H1 (cell line): ENCODE measurements at regions not wholly inside any gene's neighbourhood (a gene's known extent, or its start where the extent isn't known, plus 50 kb on each side); places are given as distances from the start of the nearest gene placed in this dataset.
A peak's percentile ranks its signal among the peaks of the same experiment; 100 is the strongest.

Experiments used
- CTCF ChIA-PET: fragments of 300-600 bp; sonication (Branson Sonifier 250); formaldehyde crosslinking; loops from one replicate; lab custom pipeline; 2021; ENCODE audit not compliant: partially characterized antibody; lab: Charles Lee
- POLR2A ChIA-PET: fragments of 300-600 bp; sonication (Branson Sonifier 250); formaldehyde crosslinking; loops from one replicate; lab custom pipeline; 2021; ENCODE audit warnings: inconsistent platforms; ENCODE audit not compliant: partially characterized antibody; lab: Charles Lee
- DNase-seq, 2 experiments: peaks; one replicate each; pipeline versions ENCODE4 v3.0.0 to v3.0.0-alpha.2; 2010 to 2022; ENCODE audit warnings: low spot score in 2 of 2, low read depth in 1 of 2, mixed read lengths in 1 of 2
- FAIRE-seq: peaks from 2 replicates; lab custom pipeline; 2011; peaks lifted over from hg19 to GRCh38; lab: Jason Lieb, UNC
- H2AFZ ChIP-seq: 2 replicates; pipeline ENCODE4 v1.8.1; 2012; ENCODE audit warnings: low read length, inconsistent platforms
- H2AK5ac ChIP-seq: 2 replicates; pipeline ENCODE4 v1.6.1; 2013; ENCODE audit warnings: low read depth, low read length
- H2BK120ac ChIP-seq: replicated peaks from 2 replicates; pipeline ENCODE3; 2013; ENCODE audit warnings: low read depth, low read length, inconsistent platforms
- H2BK12ac ChIP-seq: 2 replicates; pipeline ENCODE4 v1.6.1; 2013; ENCODE audit warnings: low read depth, low read length
- H2BK15ac ChIP-seq: 2 replicates; pipeline ENCODE4 v1.6.1; 2013; ENCODE audit warnings: low read length
- H2BK20ac ChIP-seq: 2 replicates; pipeline ENCODE4 v1.6.1; 2013; ENCODE audit warnings: low read length
- H2BK5ac ChIP-seq: 2 replicates; pipeline ENCODE4 v1.6.1; 2013; ENCODE audit warnings: low read depth, low read length
- H3K14ac ChIP-seq: 2 replicates; pipeline ENCODE4 v1.6.1; 2013; ENCODE audit warnings: inconsistent platforms; ENCODE audit not compliant: insufficient read length
- H3K18ac ChIP-seq: 2 replicates; pipeline ENCODE4 v1.6.1; 2013; ENCODE audit warnings: low read length; ENCODE audit errors: extremely low read depth
- H3K23ac ChIP-seq: 2 replicates; pipeline ENCODE4 v1.6.1; 2013; ENCODE audit warnings: inconsistent platforms; ENCODE audit not compliant: insufficient read length
- H3K23me2 ChIP-seq: 2 replicates; pipeline ENCODE4 v1.6.1; 2013; ENCODE audit warnings: low read depth, low read length
- H3K27ac ChIP-seq: 2 replicates; pipeline ENCODE4 v1.6.1; 2011; ENCODE audit warnings: low read depth, low read length, inconsistent platforms
- H3K27me3 ChIP-seq, 4 experiments: replicated peaks in 1 of 4; 1 replicate in 1 of 4; 2 replicates in 3 of 4; pipeline versions ENCODE4 v1.6.1 to v1.8.1; 2011 to 2013; ENCODE audit warnings: low read length in 3 of 4, mild to moderate bottlenecking in 3 of 4, inconsistent platforms in 2 of 4, mixed read lengths in 2 of 4, moderate library complexity in 1 of 4; ENCODE audit not compliant: control insufficient read depth in 3 of 4, insufficient read depth in 3 of 4; ENCODE audit errors: extremely low read depth in 1 of 4
- H3K36me3 ChIP-seq, 4 experiments: 2 replicates each; pipeline versions ENCODE4 v1.6.1 to v1.8.1; 2011 to 2013; ENCODE audit warnings: mild to moderate bottlenecking in 4 of 4, low read length in 3 of 4, moderate library complexity in 2 of 4, control low read depth in 1 of 4, inconsistent platforms in 1 of 4; ENCODE audit not compliant: insufficient read depth in 4 of 4, control insufficient read depth in 2 of 4
- H3K4ac ChIP-seq: replicated peaks from 2 replicates; pipeline ENCODE3; 2013; ENCODE audit warnings: low read length, low read depth, mixed read lengths, inconsistent platforms; ENCODE audit not compliant: insufficient read length
- H3K4me1 ChIP-seq, 4 experiments: replicated peaks in 1 of 4; 1 replicate in 1 of 4; 2 replicates in 3 of 4; pipeline versions ENCODE4 v1.6.1 to v1.8.1; 2011 to 2013; ENCODE audit warnings: low read length in 3 of 4, inconsistent platforms in 2 of 4, mixed read lengths in 1 of 4; ENCODE audit not compliant: insufficient read depth in 4 of 4, control insufficient read depth in 3 of 4
- H3K4me2 ChIP-seq, 2 experiments: 2 replicates each; pipeline versions ENCODE4 v1.6.1 to v1.8.1; 2011 to 2013; ENCODE audit warnings: low read depth in 2 of 2, low read length in 2 of 2, control low read depth in 1 of 2, inconsistent platforms in 1 of 2, mild to moderate bottlenecking in 1 of 2; ENCODE audit not compliant: insufficient read depth in 1 of 2
- H3K4me3 ChIP-seq, 4 experiments: fragments of 200-600, 300-600 bp in 1 of 4; sonication (generic), shearing (Covaris generic), sonication (Bioruptor Twin) in 1 of 4; 2 replicates each; pipeline versions ENCODE4 v1.5.1 to v1.8.1; 2011 to 2016; ENCODE audit warnings: low read length in 4 of 4, low read depth in 3 of 4, control low read depth in 2 of 4, inconsistent platforms in 2 of 4, mild to moderate bottlenecking in 2 of 4, mixed read lengths in 1 of 4, moderate library complexity in 1 of 4; ENCODE audit not compliant: insufficient read depth in 2 of 4; ENCODE audit errors: extremely low read depth in 1 of 4
- H3K56ac ChIP-seq: replicated peaks from 2 replicates; pipeline ENCODE3; 2013; ENCODE audit warnings: low read depth, mild to moderate bottlenecking, mixed read lengths, low read length, inconsistent platforms; ENCODE audit not compliant: insufficient read length
- H3K79me1 ChIP-seq: 2 replicates; pipeline ENCODE4 v1.6.1; 2013; ENCODE audit warnings: low read depth, low read length, control low read depth
- H3K79me2 ChIP-seq, 2 experiments: 2 replicates each; pipeline versions ENCODE4 v1.6.1 to v1.8.1; 2012 to 2013; ENCODE audit warnings: low read length in 2 of 2, mild to moderate bottlenecking in 2 of 2, inconsistent platforms in 1 of 2; ENCODE audit not compliant: insufficient read depth in 2 of 2, control insufficient read depth in 1 of 2
- H3K9ac ChIP-seq, 4 experiments: replicated peaks in 1 of 4; 1 replicate in 1 of 4; 2 replicates in 3 of 4; pipeline versions ENCODE4 v1.6.1 to v1.8.1; 2011 to 2013; ENCODE audit warnings: low read depth in 3 of 4, low read length in 3 of 4, control low read depth in 2 of 4, mild to moderate bottlenecking in 2 of 4, moderate library complexity in 2 of 4, inconsistent platforms in 1 of 4; ENCODE audit errors: extremely low read depth in 1 of 4
- H3K9me3 ChIP-seq, 2 experiments: 2 replicates each; pipeline versions ENCODE4 v1.6.1 to v1.8.1; 2012 to 2013; ENCODE audit warnings: mild to moderate bottlenecking in 2 of 2, moderate library complexity in 2 of 2, control low read depth in 1 of 2, inconsistent platforms in 1 of 2, low read depth in 1 of 2, low read length in 1 of 2, mixed read lengths in 1 of 2; ENCODE audit not compliant: insufficient read depth in 2 of 2
- H4K20me1 ChIP-seq, 2 experiments: replicated peaks in 1 of 2; 2 replicates each; pipeline versions ENCODE3 to v1.8.1; 2011 to 2013; ENCODE audit warnings: inconsistent platforms in 2 of 2, low read length in 2 of 2, mild to moderate bottlenecking in 1 of 2; ENCODE audit not compliant: insufficient read depth in 2 of 2, control insufficient read depth in 1 of 2
- H4K5ac ChIP-seq: 2 replicates; pipeline ENCODE4 v1.6.1; 2013; ENCODE audit warnings: low read length, low read depth, mixed read lengths, inconsistent platforms; ENCODE audit not compliant: insufficient read length
- H4K8ac ChIP-seq: 2 replicates; pipeline ENCODE4 v1.8.0; 2013; ENCODE audit warnings: mild to moderate bottlenecking, moderate library complexity, low read length, inconsistent platforms; ENCODE audit not compliant: insufficient read depth; ENCODE audit errors: extremely low read depth
- H4K91ac ChIP-seq: replicated peaks from 2 replicates; pipeline ENCODE3; 2013; ENCODE audit warnings: low read length, mixed read lengths, inconsistent platforms; ENCODE audit not compliant: insufficient read length
- BCL11A ChIP-seq, 2 experiments: IDR thresholded peaks; one replicate each; pipeline ENCODE4 v1.6.1; 2011; ENCODE audit warnings: low read depth in 2 of 2, low read length in 2 of 2, mild to moderate bottlenecking in 2 of 2
- CBX5 ChIP-seq: fragments of 300-800, 300-1000 bp; sonication (generic); IDR thresholded peaks from 2 replicates; pipeline ENCODE4 v1.7.1; 2016; ENCODE audit warnings: antibody characterized with exemption, low read length, low read depth
- CBX8 ChIP-seq: fragments of 300-800, 300-1000 bp; sonication (generic); IDR thresholded peaks from 2 replicates; pipeline ENCODE4 v1.7.1; 2016; ENCODE audit warnings: low read depth, low read length, borderline replicate concordance
- CEBPB ChIP-seq: IDR thresholded peaks from 2 replicates; pipeline ENCODE4 v1.6.1; 2012; ENCODE audit warnings: low read depth, low read length
- HDAC2 ChIP-seq, 2 experiments: fragments of 300-600 bp in 1 of 2; sonication (generic) in 1 of 2; IDR thresholded peaks; 2 replicates each; pipeline ENCODE4 v1.6.1; 2011 to 2012; ENCODE audit warnings: low read depth in 2 of 2, low read length in 2 of 2, mild to moderate bottlenecking in 2 of 2, moderate library complexity in 2 of 2, borderline replicate concordance in 1 of 2, inconsistent platforms in 1 of 2
- KDM5A ChIP-seq: fragments of 200-600 bp; IDR thresholded peaks from 2 replicates; pipeline ENCODE4 v1.7.1; 2012; ENCODE audit warnings: mild to moderate bottlenecking, low read length, inconsistent platforms, mixed read lengths
- NRF1 ChIP-seq: IDR thresholded peaks from 2 replicates; pipeline ENCODE4 v1.6.1; 2011; ENCODE audit warnings: mild to moderate bottlenecking, low read depth, low read length, improper control_type of control experiment
- POU5F1 ChIP-seq: IDR thresholded peaks from 2 replicates; pipeline ENCODE4 v1.6.1; 2011; ENCODE audit warnings: low read depth, mild to moderate bottlenecking, low read length, moderate library complexity
- SP1 ChIP-seq: IDR thresholded peaks from 2 replicates; pipeline ENCODE4 v1.6.1; 2011; ENCODE audit warnings: low read depth, low read length
- TEAD4 ChIP-seq: IDR thresholded peaks from 2 replicates; pipeline ENCODE4 v1.6.1; 2012; ENCODE audit warnings: low read depth, low read length, inconsistent platforms, mixed read lengths
- WGBS, 2 experiments: shearing (Covaris generic) in 1 of 2; methylation state at CpG; one replicate each; pipeline versions ENCODE4 v1.1.6 to v1.1.7; 2013 to 2015; ENCODE audit warnings: low lambda C conversion rate in 2 of 2, mixed read lengths in 2 of 2, inconsistent platforms in 1 of 2, low coverage in 1 of 2, missing lambda C conversion rate in 1 of 2; ENCODE audit not compliant: insufficient replicate concordance in 2 of 2, insufficient coverage in 1 of 2, insufficient read length in 1 of 2; ENCODE audit errors: extremely low coverage in 1 of 2, missing lambda C conversion rate in 1 of 2; 5-methylcytosine and 5-hydroxymethylcytosine counted together
- TF ChIP-seq, protein P1 (sequence below): IDR thresholded peaks from 2 replicates; pipeline ENCODE4 v1.6.1; 2011; ENCODE audit warnings: low read length, improper control_type of control experiment
- TF ChIP-seq, protein P2 (sequence below): IDR thresholded peaks from 2 replicates; pipeline ENCODE4 v1.6.1; 2012; ENCODE audit warnings: low read length, inconsistent platforms

DNA sequence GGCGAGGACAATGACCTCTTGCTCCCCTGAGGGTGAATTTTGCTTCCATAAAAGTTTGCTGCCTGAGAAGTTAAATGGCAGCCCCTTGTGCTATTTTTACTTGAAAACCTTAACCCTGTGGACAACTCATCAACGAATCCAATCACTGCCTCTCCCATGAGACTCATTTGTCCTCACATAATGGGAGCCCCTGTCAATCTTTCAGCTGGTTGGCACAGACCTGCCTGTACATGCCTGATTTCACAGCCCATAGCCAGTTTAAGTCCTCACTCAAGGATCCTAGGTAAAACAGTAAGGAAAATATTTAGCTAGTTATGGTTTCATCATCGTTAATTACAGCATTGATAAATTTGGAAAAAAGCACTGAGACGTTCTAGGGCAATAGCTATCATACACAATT lies 207.4 kb downstream of the NHLRC3 start:
- Histone ChIP-seq H3K4me2 (no peak overlapping the region), H3K56ac (no peak overlapping the region), H2AK5ac (no peak overlapping the region), H4K5ac (no peak overlapping the region), H2BK15ac (no peak overlapping the region), H2AFZ (0 out of 2 replicates have a peak overlapping the region, but pooled peaks have one; percentile 2), H3K79me2 (no peaks in the 10 kb centered on the region), H3K79me1 (no peaks in the 10 kb centered on the region), H3K27ac (no peak overlapping the region), H3K4ac (no peak overlapping the region), H3K18ac (no peak overlapping the region), H2BK12ac (no peak overlapping the region), H3K4me3 (no peak overlapping the region), H2BK5ac (no peak overlapping the region), H3K27me3 (no peaks in the 10 kb centered on the region), H3K4me1 (no peaks in the 10 kb centered on the region), H3K14ac (no peak overlapping the region), H3K23ac (no peak overlapping the region), H3K9ac (no peak overlapping the region), H3K23me2 (no peaks in the 10 kb centered on the region; the same call in 1 of the 2 replicates), H4K91ac (no peak overlapping the region), H3K9me3 (no peaks in the 10 kb centered on the region), H2BK20ac (no peak overlapping the region), H4K20me1 (no peaks in the 10 kb centered on the region), H3K36me3 (no peaks in the 10 kb centered on the region), H2BK120ac (no peak overlapping the region), H4K8ac (no peak overlapping the region)
- DNase-seq (no peak), FAIRE-seq (no peak)
- ChIA-PET CTCF (interaction anchor here (0.7 to 1.6 kb wide), 4 partner anchors 16 to 853 kb away, joined by 3 to 7 read pairs (median 5); no protein-coding TSS in a partner anchor), POLR2A (no interaction called here)
- 87% methylated on average over 4 of the region's 4 CpGs; no CpG with 5 or more reads in 1 of the 2 experiments for WGBS, 2 experiments
- TF ChIP-seq KDM5A, result no peak
- no peak for TF ChIP-seq CEBPB
- TF ChIP-seq BCL11A (IDR thresholded peaks at IDR 0.05; ENCODE audit: low read depth in 2 of 2, low read length in 2 of 2), result no peak
- TF ChIP-seq CBX8, result no peak
- TF ChIP-seq, protein P1, sequence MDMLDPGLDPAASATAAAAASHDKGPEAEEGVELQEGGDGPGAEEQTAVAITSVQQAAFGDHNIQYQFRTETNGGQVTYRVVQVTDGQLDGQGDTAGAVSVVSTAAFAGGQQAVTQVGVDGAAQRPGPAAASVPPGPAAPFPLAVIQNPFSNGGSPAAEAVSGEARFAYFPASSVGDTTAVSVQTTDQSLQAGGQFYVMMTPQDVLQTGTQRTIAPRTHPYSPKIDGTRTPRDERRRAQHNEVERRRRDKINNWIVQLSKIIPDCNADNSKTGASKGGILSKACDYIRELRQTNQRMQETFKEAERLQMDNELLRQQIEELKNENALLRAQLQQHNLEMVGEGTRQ, result no peak
- TF ChIP-seq, protein P2, sequence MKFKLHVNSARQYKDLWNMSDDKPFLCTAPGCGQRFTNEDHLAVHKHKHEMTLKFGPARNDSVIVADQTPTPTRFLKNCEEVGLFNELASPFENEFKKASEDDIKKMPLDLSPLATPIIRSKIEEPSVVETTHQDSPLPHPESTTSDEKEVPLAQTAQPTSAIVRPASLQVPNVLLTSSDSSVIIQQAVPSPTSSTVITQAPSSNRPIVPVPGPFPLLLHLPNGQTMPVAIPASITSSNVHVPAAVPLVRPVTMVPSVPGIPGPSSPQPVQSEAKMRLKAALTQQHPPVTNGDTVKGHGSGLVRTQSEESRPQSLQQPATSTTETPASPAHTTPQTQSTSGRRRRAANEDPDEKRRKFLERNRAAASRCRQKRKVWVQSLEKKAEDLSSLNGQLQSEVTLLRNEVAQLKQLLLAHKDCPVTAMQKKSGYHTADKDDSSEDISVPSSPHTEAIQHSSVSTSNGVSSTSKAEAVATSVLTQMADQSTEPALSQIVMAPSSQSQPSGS, result no peak
- TF ChIP-seq POU5F1, result no peak
- no peak for TF ChIP-seq SP1
- no peak for TF ChIP-seq TEAD4
- no peak for TF ChIP-seq HDAC2 (IDR thresholded peaks at IDR 0.05; ENCODE audit: borderline replicate concordance in 1 of 2, low read depth in 2 of 2, low read length in 2 of 2)
- TF ChIP-seq CBX5, result no peak
- TF ChIP-seq NRF1, result no peak
